ENCODE measurements at regions not wholly inside any gene's neighbourhood (a gene's known extent, or its start where the extent isn't known, plus 50 kb on each side); places are given as distances from the start of the nearest gene placed in this dataset.

DNA sequence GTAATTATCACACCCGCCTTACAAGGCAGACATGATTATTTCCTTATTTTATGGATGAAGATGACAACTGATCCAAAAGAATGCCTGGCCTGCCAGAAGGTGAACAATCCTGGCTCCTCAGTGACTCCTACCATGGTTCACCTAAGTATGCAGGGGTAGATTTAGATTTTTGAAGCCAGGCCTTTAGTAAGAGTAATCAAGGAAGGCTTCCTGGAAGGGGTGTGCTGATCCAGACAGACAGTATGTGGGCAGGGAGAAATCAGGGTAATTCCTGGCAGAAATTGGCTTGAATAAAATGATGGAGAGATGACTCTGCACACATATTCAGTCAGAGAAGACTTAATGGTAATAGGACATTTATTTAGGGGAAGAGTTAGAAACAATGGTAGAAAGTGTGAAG is 637.7 kb upstream of the FANCL start:
- Histone ChIP-seq H2AFZ (ENCODE audit: control insufficient read depth, low read depth, low read length) (no peak overlapping the region), H3K9ac (ENCODE audit: control insufficient read depth, insufficient read depth, low read length) (no peak overlapping the region), H3K79me2 (ENCODE audit: control insufficient read depth, insufficient read depth, low read length) (no peaks in the 10 kb centered on the region), H3K27ac (ENCODE audit: control insufficient read depth, insufficient read depth) (no peak overlapping the region), H3K27me3 (replicated peaks in 1 of 2; ENCODE audit: control insufficient read depth in 2 of 2, insufficient read depth in 2 of 2, low read length in 1 of 2) (no peaks in the 10 kb centered on the region), H3K4me1 (ENCODE audit: control insufficient read depth, insufficient read depth, low read length) (no peaks in the 10 kb centered on the region), H3K4me2 (ENCODE audit: control insufficient read depth, insufficient read depth) (no peak overlapping the region), H4K20me1 (ENCODE audit: control insufficient read depth, insufficient read depth) (no peaks in the 10 kb centered on the region), H3K36me3 (ENCODE audit: control insufficient read depth in 2 of 2, insufficient read depth in 2 of 2, low read length in 1 of 2) (no peaks in the 10 kb centered on the region), H3K9me3 (replicated peaks; ENCODE audit: control insufficient read depth, insufficient read depth, low read length) (no peaks in the 10 kb centered on the region), H3K4me3 (no peak overlapping the region)
- 60% methylated on average over 1 of the region's 1 CpG for WGBS (ENCODE audit: insufficient coverage, insufficient replicate concordance, low lambda C conversion rate, missing lambda C conversion rate)
- no peak for ATAC-seq
- CTCF ChIA-PET: no interaction called here
- POLR2A ChIA-PET: no interaction called here
- in situ Hi-C loops (cut with MboI): no loop called here
- SMC1A ChIA-PET (ENCODE audit: uncharacterized antibody, unreplicated experiment): no interaction called here
- DNase-seq (ENCODE audit: low read depth, low spot score): no peak
- intact Hi-C loops (cut with micrococcal nuclease; ENCODE audit: unreplicated experiment): loop anchor here (5.0 to 10.0 kb wide), 2 partner anchors 306 to 1154 kb away; no protein-coding TSS in a partner anchor
- RAD21 ChIA-PET (ENCODE audit: unreplicated experiment): no interaction called here
- FAIRE-seq: no peak
- no TSS peak for BruUV-seq (replicated peaks)
- TF ChIP-seq, protein P1, sequence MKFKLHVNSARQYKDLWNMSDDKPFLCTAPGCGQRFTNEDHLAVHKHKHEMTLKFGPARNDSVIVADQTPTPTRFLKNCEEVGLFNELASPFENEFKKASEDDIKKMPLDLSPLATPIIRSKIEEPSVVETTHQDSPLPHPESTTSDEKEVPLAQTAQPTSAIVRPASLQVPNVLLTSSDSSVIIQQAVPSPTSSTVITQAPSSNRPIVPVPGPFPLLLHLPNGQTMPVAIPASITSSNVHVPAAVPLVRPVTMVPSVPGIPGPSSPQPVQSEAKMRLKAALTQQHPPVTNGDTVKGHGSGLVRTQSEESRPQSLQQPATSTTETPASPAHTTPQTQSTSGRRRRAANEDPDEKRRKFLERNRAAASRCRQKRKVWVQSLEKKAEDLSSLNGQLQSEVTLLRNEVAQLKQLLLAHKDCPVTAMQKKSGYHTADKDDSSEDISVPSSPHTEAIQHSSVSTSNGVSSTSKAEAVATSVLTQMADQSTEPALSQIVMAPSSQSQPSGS (IDR thresholded peaks at IDR 0.05; ENCODE audit: low read length): no peak
- TF ChIP-seq, protein P2, sequence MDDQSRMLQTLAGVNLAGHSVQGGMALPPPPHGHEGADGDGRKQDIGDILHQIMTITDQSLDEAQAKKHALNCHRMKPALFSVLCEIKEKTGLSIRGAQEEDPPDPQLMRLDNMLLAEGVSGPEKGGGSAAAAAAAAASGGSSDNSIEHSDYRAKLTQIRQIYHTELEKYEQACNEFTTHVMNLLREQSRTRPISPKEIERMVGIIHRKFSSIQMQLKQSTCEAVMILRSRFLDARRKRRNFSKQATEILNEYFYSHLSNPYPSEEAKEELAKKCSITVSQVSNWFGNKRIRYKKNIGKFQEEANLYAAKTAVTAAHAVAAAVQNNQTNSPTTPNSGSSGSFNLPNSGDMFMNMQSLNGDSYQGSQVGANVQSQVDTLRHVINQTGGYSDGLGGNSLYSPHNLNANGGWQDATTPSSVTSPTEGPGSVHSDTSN (IDR thresholded peaks at IDR 0.05; ENCODE audit: insufficient replicate concordance, low read depth, low read length): no peak
- TF ChIP-seq BACH1 (IDR thresholded peaks at IDR 0.05; ENCODE audit: borderline replicate concordance) (no peak), ESRRA (IDR thresholded peaks at IDR 0.05; ENCODE audit: low read length) (no peak), CHD1 (IDR thresholded peaks at IDR 0.05; ENCODE audit: low read depth, low read length) (no peak), CHD2 (IDR thresholded peaks at IDR 0.05; ENCODE audit: borderline replicate concordance, low read depth, low read length) (no peak), KAT2A (conservative IDR thresholded peaks at IDR 0.05; ENCODE audit: control insufficient read depth, low read depth, low read length) (no peak), NFXL1 (IDR thresholded peaks at IDR 0.05; ENCODE audit: borderline replicate concordance) (no peak), ZNF217 (IDR thresholded peaks at IDR 0.05) (no peak), SP1 (IDR thresholded peaks at IDR 0.05; ENCODE audit: low read depth, low read length) (no peak), STAT3 (IDR thresholded peaks at IDR 0.05; ENCODE audit: low read depth, low read length) (no peak)
- TF ChIP-seq, protein P3, sequence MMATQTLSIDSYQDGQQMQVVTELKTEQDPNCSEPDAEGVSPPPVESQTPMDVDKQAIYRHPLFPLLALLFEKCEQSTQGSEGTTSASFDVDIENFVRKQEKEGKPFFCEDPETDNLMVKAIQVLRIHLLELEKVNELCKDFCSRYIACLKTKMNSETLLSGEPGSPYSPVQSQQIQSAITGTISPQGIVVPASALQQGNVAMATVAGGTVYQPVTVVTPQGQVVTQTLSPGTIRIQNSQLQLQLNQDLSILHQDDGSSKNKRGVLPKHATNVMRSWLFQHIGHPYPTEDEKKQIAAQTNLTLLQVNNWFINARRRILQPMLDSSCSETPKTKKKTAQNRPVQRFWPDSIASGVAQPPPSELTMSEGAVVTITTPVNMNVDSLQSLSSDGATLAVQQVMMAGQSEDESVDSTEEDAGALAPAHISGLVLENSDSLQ (IDR thresholded peaks at IDR 0.05): no peak
- TF ChIP-seq, protein P4, sequence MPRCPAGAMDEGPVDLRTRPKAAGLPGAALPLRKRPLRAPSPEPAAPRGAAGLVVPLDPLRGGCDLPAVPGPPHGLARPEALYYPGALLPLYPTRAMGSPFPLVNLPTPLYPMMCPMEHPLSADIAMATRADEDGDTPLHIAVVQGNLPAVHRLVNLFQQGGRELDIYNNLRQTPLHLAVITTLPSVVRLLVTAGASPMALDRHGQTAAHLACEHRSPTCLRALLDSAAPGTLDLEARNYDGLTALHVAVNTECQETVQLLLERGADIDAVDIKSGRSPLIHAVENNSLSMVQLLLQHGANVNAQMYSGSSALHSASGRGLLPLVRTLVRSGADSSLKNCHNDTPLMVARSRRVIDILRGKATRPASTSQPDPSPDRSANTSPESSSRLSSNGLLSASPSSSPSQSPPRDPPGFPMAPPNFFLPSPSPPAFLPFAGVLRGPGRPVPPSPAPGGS (IDR thresholded peaks at IDR 0.05; ENCODE audit: borderline replicate concordance, insufficient read depth, low read depth, low read length, poor library complexity, severe bottlenecking): no peak
- TF ChIP-seq, protein P5, sequence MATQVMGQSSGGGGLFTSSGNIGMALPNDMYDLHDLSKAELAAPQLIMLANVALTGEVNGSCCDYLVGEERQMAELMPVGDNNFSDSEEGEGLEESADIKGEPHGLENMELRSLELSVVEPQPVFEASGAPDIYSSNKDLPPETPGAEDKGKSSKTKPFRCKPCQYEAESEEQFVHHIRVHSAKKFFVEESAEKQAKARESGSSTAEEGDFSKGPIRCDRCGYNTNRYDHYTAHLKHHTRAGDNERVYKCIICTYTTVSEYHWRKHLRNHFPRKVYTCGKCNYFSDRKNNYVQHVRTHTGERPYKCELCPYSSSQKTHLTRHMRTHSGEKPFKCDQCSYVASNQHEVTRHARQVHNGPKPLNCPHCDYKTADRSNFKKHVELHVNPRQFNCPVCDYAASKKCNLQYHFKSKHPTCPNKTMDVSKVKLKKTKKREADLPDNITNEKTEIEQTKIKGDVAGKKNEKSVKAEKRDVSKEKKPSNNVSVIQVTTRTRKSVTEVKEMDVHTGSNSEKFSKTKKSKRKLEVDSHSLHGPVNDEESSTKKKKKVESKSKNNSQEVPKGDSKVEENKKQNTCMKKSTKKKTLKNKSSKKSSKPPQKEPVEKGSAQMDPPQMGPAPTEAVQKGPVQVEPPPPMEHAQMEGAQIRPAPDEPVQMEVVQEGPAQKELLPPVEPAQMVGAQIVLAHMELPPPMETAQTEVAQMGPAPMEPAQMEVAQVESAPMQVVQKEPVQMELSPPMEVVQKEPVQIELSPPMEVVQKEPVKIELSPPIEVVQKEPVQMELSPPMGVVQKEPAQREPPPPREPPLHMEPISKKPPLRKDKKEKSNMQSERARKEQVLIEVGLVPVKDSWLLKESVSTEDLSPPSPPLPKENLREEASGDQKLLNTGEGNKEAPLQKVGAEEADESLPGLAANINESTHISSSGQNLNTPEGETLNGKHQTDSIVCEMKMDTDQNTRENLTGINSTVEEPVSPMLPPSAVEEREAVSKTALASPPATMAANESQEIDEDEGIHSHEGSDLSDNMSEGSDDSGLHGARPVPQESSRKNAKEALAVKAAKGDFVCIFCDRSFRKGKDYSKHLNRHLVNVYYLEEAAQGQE (IDR thresholded peaks at IDR 0.05; ENCODE audit: low read depth, low read length): no peak

Measured in GM12878 (cell line).